ENCODE measurements at regions not wholly inside any gene's neighbourhood (a gene's known extent, or its start where the extent isn't known, plus 50 kb on each side); places are given as distances from the start of the nearest gene placed in this dataset.

DNA sequence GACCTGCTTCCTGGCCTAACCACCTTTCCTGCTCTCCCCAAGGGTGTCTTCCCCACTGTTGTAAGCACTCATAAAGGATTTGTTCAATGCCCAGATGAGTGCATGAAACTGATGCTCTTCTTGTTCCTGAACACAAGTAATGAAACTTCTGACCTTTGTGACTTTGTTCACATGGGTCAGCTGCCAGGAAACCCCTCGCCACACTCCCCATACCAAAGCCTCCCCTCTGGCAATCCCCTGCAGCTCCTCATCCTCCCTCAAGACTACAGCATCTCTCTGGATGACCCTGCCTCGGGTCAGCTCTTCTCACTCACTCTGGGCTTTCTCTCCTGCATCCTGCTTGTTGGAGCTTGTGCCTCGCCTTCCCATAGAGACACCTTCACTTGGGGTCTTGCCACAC, 72.2 kb upstream of the SPTLC1 start:
- TF ChIP-seq, protein P1, sequence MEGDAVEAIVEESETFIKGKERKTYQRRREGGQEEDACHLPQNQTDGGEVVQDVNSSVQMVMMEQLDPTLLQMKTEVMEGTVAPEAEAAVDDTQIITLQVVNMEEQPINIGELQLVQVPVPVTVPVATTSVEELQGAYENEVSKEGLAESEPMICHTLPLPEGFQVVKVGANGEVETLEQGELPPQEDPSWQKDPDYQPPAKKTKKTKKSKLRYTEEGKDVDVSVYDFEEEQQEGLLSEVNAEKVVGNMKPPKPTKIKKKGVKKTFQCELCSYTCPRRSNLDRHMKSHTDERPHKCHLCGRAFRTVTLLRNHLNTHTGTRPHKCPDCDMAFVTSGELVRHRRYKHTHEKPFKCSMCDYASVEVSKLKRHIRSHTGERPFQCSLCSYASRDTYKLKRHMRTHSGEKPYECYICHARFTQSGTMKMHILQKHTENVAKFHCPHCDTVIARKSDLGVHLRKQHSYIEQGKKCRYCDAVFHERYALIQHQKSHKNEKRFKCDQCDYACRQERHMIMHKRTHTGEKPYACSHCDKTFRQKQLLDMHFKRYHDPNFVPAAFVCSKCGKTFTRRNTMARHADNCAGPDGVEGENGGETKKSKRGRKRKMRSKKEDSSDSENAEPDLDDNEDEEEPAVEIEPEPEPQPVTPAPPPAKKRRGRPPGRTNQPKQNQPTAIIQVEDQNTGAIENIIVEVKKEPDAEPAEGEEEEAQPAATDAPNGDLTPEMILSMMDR (IDR thresholded peaks at IDR 0.05) = no peak
- TF ChIP-seq POLR2A (IDR thresholded peaks at IDR 0.05) = no peak
